ENCODE measurements at regions not wholly inside any gene's neighbourhood (a gene's known extent, or its start where the extent isn't known, plus 50 kb on each side); places are given as distances from the start of the nearest gene placed in this dataset.

GRCh38 chr2:12212841-12213597 lies 466.6 kb downstream of the LPIN1 start:
- TF ChIP-seq CTCF (IDR thresholded peaks at IDR 0.05) = no peak
- intact Hi-C loops (cut with DNase I) = no loop called here
- DNase-seq = no peak

GRCh38 chr2:12217175-12217574 lies 470.7 kb downstream of the LPIN1 start:
- ATAC-seq (no peak), DNase-seq (no peak)
- H3K27ac ChIP-seq = no peak overlapping the region
- no peaks in the 10 kb centered on the region for H3K4me1 ChIP-seq
- no peaks in the 10 kb centered on the region for H3K9me3 ChIP-seq
- no peak overlapping the region for H3K4me3 ChIP-seq
- H3K27me3 ChIP-seq = no peaks in the 10 kb centered on the region
- intact Hi-C loops (cut with DNase I) = no loop called here
- H3K36me3 ChIP-seq = no peaks in the 10 kb centered on the region
- no peak for TF ChIP-seq CTCF (IDR thresholded peaks at IDR 0.05)

More at GRCh38 chr2:12212841-12213597, 466.6 kb downstream of the LPIN1 start:
- H3K4me1 ChIP-seq = no peaks in the 10 kb centered on the region
- no peak overlapping the region for H3K4me3 ChIP-seq
- no peaks in the 10 kb centered on the region for H3K27me3 ChIP-seq
- ATAC-seq = no peak
- no peaks in the 10 kb centered on the region for H3K9me3 ChIP-seq
- no peak overlapping the region for H3K27ac ChIP-seq
- H3K36me3 ChIP-seq = no peaks in the 10 kb centered on the region

- ATAC-seq = no peak
- no peak for TF ChIP-seq CTCF (IDR thresholded peaks at IDR 0.05)
- intact Hi-C loops (cut with DNase I) = no loop called here
Measured at GRCh38 chr2:12219761-12220160, 473.3 kb downstream of the LPIN1 start.

GRCh38 chr2:12221584-12221983 lies 475.2 kb downstream of the LPIN1 start:
- ATAC-seq = no peak
- H3K4me3 ChIP-seq = no peak overlapping the region
- no peak overlapping the region for H3K27ac ChIP-seq
- no peaks in the 10 kb centered on the region for H3K36me3 ChIP-seq
- H3K27me3 ChIP-seq = no peaks in the 10 kb centered on the region
- DNase-seq = no peak
- no peak for TF ChIP-seq CTCF (IDR thresholded peaks at IDR 0.05)
- H3K4me1 ChIP-seq = no peaks in the 10 kb centered on the region
- intact Hi-C loops (cut with DNase I) = no loop called here
- peaks cover 0 to 23% of the 10 kb centered on the region in 2 donors for H3K9me3 ChIP-seq

More at GRCh38 chr2:12219761-12220160, 473.3 kb downstream of the LPIN1 start:
- Histone ChIP-seq H3K27ac (no peak overlapping the region), H3K4me3 (no peak overlapping the region), H3K36me3 (no peaks in the 10 kb centered on the region), H3K4me1 (no peaks in the 10 kb centered on the region), H3K27me3 (no peaks in the 10 kb centered on the region), H3K9me3 (peaks cover 0 to 17% of the 10 kb centered on the region in 2 donors)
- DNase-seq = no peak

GRCh38 chr2:12222554-12222953 lies 476.1 kb downstream of the LPIN1 start:
- Histone ChIP-seq H3K9me3 (peaks cover 0 to 23% of the 10 kb centered on the region in 2 donors), H3K27ac (no peak overlapping the region), H3K4me1 (no peaks in the 10 kb centered on the region), H3K4me3 (no peak overlapping the region), H3K27me3 (no peaks in the 10 kb centered on the region), H3K36me3 (no peaks in the 10 kb centered on the region)
- no peak for ATAC-seq
- intact Hi-C loops (cut with DNase I) = no loop called here
- DNase-seq = no peak
- TF ChIP-seq CTCF (IDR thresholded peaks at IDR 0.05) = no peak

Data from left lung (tissue), 4 donors.